ENCODE measurements at regions not wholly inside any gene's neighbourhood (a gene's known extent, or its start where the extent isn't known, plus 50 kb on each side); places are given as distances from the start of the nearest gene placed in this dataset.
"Not testable (repeated sequence)": the region's sequence is repeated elsewhere in the genome, so short reads cannot be mapped to it uniquely, and the experiment has no call there.

- Mint-ChIP-seq H3K27ac (ENCODE audit: unreplicated experiment) (no peak overlapping the region), H3K4me3 (ENCODE audit: unreplicated experiment) (no peak overlapping the region), H3K36me3 (ENCODE audit: unreplicated experiment) (no peaks in the 10 kb centered on the region), H3K9me3 (ENCODE audit: unreplicated experiment) (no peaks in the 10 kb centered on the region), H3K27me3 (ENCODE audit: unreplicated experiment) (no peaks in the 10 kb centered on the region), H3K4me1 (ENCODE audit: low read depth, unreplicated experiment) (no peaks in the 10 kb centered on the region)
- no peak for DNase-seq
- TF ChIP-seq CTCF (IDR thresholded peaks at IDR 0.05; ENCODE audit: partially characterized antibody, unreplicated experiment), result no peak
Observed at GRCh38 chrX:131861088-131861787, 161.9 kb upstream of the STK26 start.

GRCh38 chrX:131862321-131862720 lies 160.8 kb upstream of the STK26 start:
- H3K27me3 Mint-ChIP-seq (ENCODE audit: unreplicated experiment), result no peaks in the 10 kb centered on the region
- no peaks in the 10 kb centered on the region for H3K4me1 Mint-ChIP-seq (ENCODE audit: low read depth, unreplicated experiment)
- DNase-seq, result no peak
- H3K27ac Mint-ChIP-seq (ENCODE audit: unreplicated experiment), result no peak overlapping the region
- H3K9me3 Mint-ChIP-seq (ENCODE audit: unreplicated experiment), result no peaks in the 10 kb centered on the region
- TF ChIP-seq CTCF (IDR thresholded peaks at IDR 0.05; ENCODE audit: partially characterized antibody, unreplicated experiment), result no peak
- no peak overlapping the region for H3K4me3 Mint-ChIP-seq (ENCODE audit: unreplicated experiment)
- no peaks in the 10 kb centered on the region for H3K36me3 Mint-ChIP-seq (ENCODE audit: unreplicated experiment)

GRCh38 chrX:131869182-131869581 lies 153.9 kb upstream of the STK26 start:
- TF ChIP-seq CTCF (IDR thresholded peaks at IDR 0.05; ENCODE audit: partially characterized antibody, unreplicated experiment), result no peak
- Mint-ChIP-seq H3K36me3 (ENCODE audit: unreplicated experiment) (no peaks in the 10 kb centered on the region), H3K9me3 (ENCODE audit: unreplicated experiment) (no peaks in the 10 kb centered on the region), H3K4me3 (ENCODE audit: unreplicated experiment) (no peak overlapping the region), H3K27me3 (ENCODE audit: unreplicated experiment) (no peaks in the 10 kb centered on the region), H3K27ac (ENCODE audit: unreplicated experiment) (no peak overlapping the region), H3K4me1 (ENCODE audit: low read depth, unreplicated experiment) (no peaks in the 10 kb centered on the region)
- DNase-seq, result no peak

- H3K4me1 Mint-ChIP-seq (ENCODE audit: low read depth, unreplicated experiment), result no peaks in the 10 kb centered on the region
- H3K9me3 Mint-ChIP-seq (ENCODE audit: unreplicated experiment), result no peaks in the 10 kb centered on the region
- H3K27ac Mint-ChIP-seq (ENCODE audit: unreplicated experiment), result no peak overlapping the region
- no peaks in the 10 kb centered on the region for H3K27me3 Mint-ChIP-seq (ENCODE audit: unreplicated experiment)
- TF ChIP-seq CTCF (IDR thresholded peaks at IDR 0.05; ENCODE audit: partially characterized antibody, unreplicated experiment), result no peak
- no peaks in the 10 kb centered on the region for H3K36me3 Mint-ChIP-seq (ENCODE audit: unreplicated experiment)
- DNase-seq, result no peak
- no peak overlapping the region for H3K4me3 Mint-ChIP-seq (ENCODE audit: unreplicated experiment)
Observed at GRCh38 chrX:131874300-131874699, 148.8 kb upstream of the STK26 start.

GRCh38 chrX:131875827-131876226 lies 147.3 kb upstream of the STK26 start:
- H3K4me1 Mint-ChIP-seq (ENCODE audit: low read depth, unreplicated experiment); DNase-seq; H3K36me3 Mint-ChIP-seq (ENCODE audit: unreplicated experiment); H3K27ac Mint-ChIP-seq (ENCODE audit: unreplicated experiment); H3K27me3 Mint-ChIP-seq (ENCODE audit: unreplicated experiment); H3K4me3 Mint-ChIP-seq (ENCODE audit: unreplicated experiment); H3K9me3 Mint-ChIP-seq (ENCODE audit: unreplicated experiment): not testable (repeated sequence)
